Thyroid gland (tissue), 4 donors: ENCODE measurements at regions not wholly inside any gene's neighbourhood (a gene's known extent, or its start where the extent isn't known, plus 50 kb on each side); places are given as distances from the start of the nearest gene placed in this dataset.

Experiments used
- CTCF ChIP-seq, 6 experiments: fragments of 200-600 bp in 3 of 6; fragments of 450-650 bp in 3 of 6; sonication (generic) in 3 of 6; IDR thresholded peaks; one replicate each; pipeline ENCODE4 v1.5.1; 2016 to 2019; ENCODE audit warnings: antibody characterized with exemption in 6 of 6, mild to moderate bottlenecking in 2 of 6, inconsistent platforms in 1 of 6, moderate library complexity in 1 of 6
- POLR2A ChIP-seq, 2 donors: fragments of 450-650 bp; IDR thresholded peaks; one replicate each; pipeline ENCODE4 v1.6.1; 2017; ENCODE audit warnings: antibody characterized with exemption in 2 of 2, mild to moderate bottlenecking in 2 of 2, moderate library complexity in 1 of 2

GRCh38 chr17:77618731-77619130 lies 339.8 kb upstream of the TNRC6C start:
- no peak for TF ChIP-seq CTCF (IDR thresholded peaks at IDR 0.05)
- TF ChIP-seq POLR2A (IDR thresholded peaks at IDR 0.05): no peak
